Astrocyte (in vitro differentiated cells and primary cell): ENCODE measurements at regions not wholly inside any gene's neighbourhood (a gene's known extent, or its start where the extent isn't known, plus 50 kb on each side); places are given as distances from the start of the nearest gene placed in this dataset.

Experiments used
- EZH2 ChIP-seq: IDR thresholded peaks from 2 replicates; pipeline ENCODE4 v1.6.1; 2012; ENCODE audit warnings: mild to moderate bottlenecking, low read length, inconsistent platforms; ENCODE audit not compliant: insufficient read depth
- TF ChIP-seq, protein P1 (sequence below): IDR thresholded peaks from 2 replicates; pipeline ENCODE4 v1.5.1; 2011; ENCODE audit warnings: low read depth, mild to moderate bottlenecking, inconsistent platforms, low read length, moderate library complexity; ENCODE audit not compliant: insufficient read depth

DNA sequence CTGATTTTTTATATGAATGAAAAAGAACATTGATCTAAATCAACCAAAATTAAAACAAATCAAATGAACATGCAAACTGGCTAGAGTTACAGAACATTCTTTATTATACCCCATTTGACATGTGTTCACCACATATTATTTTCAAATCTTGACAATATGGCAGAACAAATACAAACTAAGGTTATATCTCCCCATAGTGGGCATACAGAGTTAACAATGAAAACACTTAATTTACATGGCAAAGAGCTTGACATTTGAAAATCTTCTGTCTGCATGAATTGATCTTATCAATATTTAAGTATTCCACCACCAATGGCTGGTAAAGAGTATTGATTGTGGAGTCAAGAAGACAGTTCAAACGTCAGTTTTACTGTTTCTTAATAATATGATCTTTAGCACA, 197.9 kb upstream of the ANO3 start:
- TF ChIP-seq, protein P1, sequence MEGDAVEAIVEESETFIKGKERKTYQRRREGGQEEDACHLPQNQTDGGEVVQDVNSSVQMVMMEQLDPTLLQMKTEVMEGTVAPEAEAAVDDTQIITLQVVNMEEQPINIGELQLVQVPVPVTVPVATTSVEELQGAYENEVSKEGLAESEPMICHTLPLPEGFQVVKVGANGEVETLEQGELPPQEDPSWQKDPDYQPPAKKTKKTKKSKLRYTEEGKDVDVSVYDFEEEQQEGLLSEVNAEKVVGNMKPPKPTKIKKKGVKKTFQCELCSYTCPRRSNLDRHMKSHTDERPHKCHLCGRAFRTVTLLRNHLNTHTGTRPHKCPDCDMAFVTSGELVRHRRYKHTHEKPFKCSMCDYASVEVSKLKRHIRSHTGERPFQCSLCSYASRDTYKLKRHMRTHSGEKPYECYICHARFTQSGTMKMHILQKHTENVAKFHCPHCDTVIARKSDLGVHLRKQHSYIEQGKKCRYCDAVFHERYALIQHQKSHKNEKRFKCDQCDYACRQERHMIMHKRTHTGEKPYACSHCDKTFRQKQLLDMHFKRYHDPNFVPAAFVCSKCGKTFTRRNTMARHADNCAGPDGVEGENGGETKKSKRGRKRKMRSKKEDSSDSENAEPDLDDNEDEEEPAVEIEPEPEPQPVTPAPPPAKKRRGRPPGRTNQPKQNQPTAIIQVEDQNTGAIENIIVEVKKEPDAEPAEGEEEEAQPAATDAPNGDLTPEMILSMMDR: no peak
- no peak for TF ChIP-seq EZH2
